Spleen (tissue), 11 donors: ENCODE measurements at regions not wholly inside any gene's neighbourhood (a gene's known extent, or its start where the extent isn't known, plus 50 kb on each side); places are given as distances from the start of the nearest gene placed in this dataset.
A peak's percentile ranks its signal among the peaks of the same experiment; 100 is the strongest.

Source experiments
- DNase-seq: peaks from one replicate; pipeline ENCODE4 v3.0.0-alpha.2; 2020
- H3K27ac ChIP-seq, 8 donors: fragments of 200-600 bp; sonication (generic) in 7 of 8; 1 replicate in 4 of 8; 2 replicates in 4 of 8; pipeline versions ENCODE4 v1.5.0 to v1.8.0; 2016 to 2021; ENCODE audit warnings: inconsistent platforms in 4 of 8, mild to moderate bottlenecking in 4 of 8, moderate library complexity in 1 of 8
- H3K27me3 ChIP-seq, 7 donors: fragments of 200-600 bp; sonication (generic) in 6 of 7; replicated peaks in 1 of 7; 1 replicate in 4 of 7; 2 replicates in 3 of 7; pipeline versions ENCODE4 v1.5.0 to v1.8.0; 2016 to 2021; ENCODE audit warnings: inconsistent platforms in 3 of 7, mild to moderate bottlenecking in 1 of 7
- H3K36me3 ChIP-seq, 6 donors: fragments of 200-600 bp; sonication (generic) in 5 of 6; 1 replicate in 4 of 6; 2 replicates in 2 of 6; pipeline versions ENCODE4 v1.5.0 to v1.8.0; 2016 to 2021; ENCODE audit warnings: inconsistent platforms in 2 of 6
- H3K4me1 ChIP-seq, 6 donors: fragments of 200-600 bp; sonication (generic) in 5 of 6; 1 replicate in 3 of 6; 2 replicates in 3 of 6; pipeline versions ENCODE4 v1.5.0 to v1.8.0; 2016 to 2021; ENCODE audit warnings: inconsistent platforms in 3 of 6
- H3K4me3 ChIP-seq, 8 donors: fragments of 200-600 bp; sonication (generic) in 7 of 8; 1 replicate in 4 of 8; 2 replicates in 4 of 8; pipeline versions ENCODE4 v1.5.0 to v1.8.0; 2016 to 2021; ENCODE audit warnings: inconsistent platforms in 4 of 8, mild to moderate bottlenecking in 4 of 8, moderate library complexity in 2 of 8
- H3K9me3 ChIP-seq, 8 donors: fragments of 200-600 bp; sonication (generic) in 7 of 8; 1 replicate in 4 of 8; 2 replicates in 4 of 8; pipeline versions ENCODE4 v1.5.0 to v1.8.0; 2016 to 2021; ENCODE audit warnings: inconsistent platforms in 4 of 8
- POLR2A ChIP-seq, 3 donors: fragments of 450-650 bp; IDR thresholded peaks; one replicate each; pipeline ENCODE4 v1.5.1; 2017; ENCODE audit warnings: antibody characterized with exemption in 3 of 3, mild to moderate bottlenecking in 1 of 3
- POLR2AphosphoS5 ChIP-seq, 3 donors: sonication (generic); formaldehyde crosslinking; IDR thresholded peaks; one replicate each; pipeline ENCODE4 v1.5.1; 2017; ENCODE audit warnings: antibody characterized with exemption in 3 of 3
- WGBS, 5 donors: extraction: QIAGEN DNeasy Blood & Tissue Kit in 3 of 5; methylation state at CpG; one replicate each; pipeline versions ENCODE4 v1.1.5 to v1.1.7; 2013 to 2018; 5-methylcytosine and 5-hydroxymethylcytosine counted together
- intact Hi-C: fragments of 100-400 bp; cut with DNase I; formaldehyde crosslinking; loops from one replicate; pipeline ENCODE4 v1.15.0; 2023; ENCODE audit warnings: low total_unique reads
- TF ChIP-seq, protein P1 (sequence below), 11 experiments: fragments of 200-600 bp in 7 of 11; fragments of 450-650 bp in 4 of 11; sonication (generic) in 4 of 11; IDR thresholded peaks in 8 of 11; conservative IDR thresholded peaks in 3 of 11; 1 replicate in 7 of 11; 2 replicates in 4 of 11; pipeline versions ENCODE4 v1.4.0 to v1.8.0; 2016 to 2021; ENCODE audit warnings: antibody characterized with exemption in 11 of 11, inconsistent platforms in 4 of 11, mild to moderate bottlenecking in 1 of 11
- donor health status: healthy with polysubstance abuse.
- donor health status: DM: no; HTN: no; CAD: no; lungs with moderate emphysema.
- donor health status: DM: no; HTN: no; CAD: no.
- donor health status: Bipolar disorder and iron deficiency.
- donor health status: healthy.
- donor health status: DM: no; HTN: no; CAD: no.
- donor health status: DM: yes; HTN: yes; CAD: no.

GRCh38 chr2:58767828-58768714 lies 526.9 kb upstream of the FANCL start:
- TF ChIP-seq POLR2A (IDR thresholded peaks at IDR 0.05) (no peak), POLR2AphosphoS5 (IDR thresholded peaks at IDR 0.05) (no peak)
- TF ChIP-seq, protein P1, sequence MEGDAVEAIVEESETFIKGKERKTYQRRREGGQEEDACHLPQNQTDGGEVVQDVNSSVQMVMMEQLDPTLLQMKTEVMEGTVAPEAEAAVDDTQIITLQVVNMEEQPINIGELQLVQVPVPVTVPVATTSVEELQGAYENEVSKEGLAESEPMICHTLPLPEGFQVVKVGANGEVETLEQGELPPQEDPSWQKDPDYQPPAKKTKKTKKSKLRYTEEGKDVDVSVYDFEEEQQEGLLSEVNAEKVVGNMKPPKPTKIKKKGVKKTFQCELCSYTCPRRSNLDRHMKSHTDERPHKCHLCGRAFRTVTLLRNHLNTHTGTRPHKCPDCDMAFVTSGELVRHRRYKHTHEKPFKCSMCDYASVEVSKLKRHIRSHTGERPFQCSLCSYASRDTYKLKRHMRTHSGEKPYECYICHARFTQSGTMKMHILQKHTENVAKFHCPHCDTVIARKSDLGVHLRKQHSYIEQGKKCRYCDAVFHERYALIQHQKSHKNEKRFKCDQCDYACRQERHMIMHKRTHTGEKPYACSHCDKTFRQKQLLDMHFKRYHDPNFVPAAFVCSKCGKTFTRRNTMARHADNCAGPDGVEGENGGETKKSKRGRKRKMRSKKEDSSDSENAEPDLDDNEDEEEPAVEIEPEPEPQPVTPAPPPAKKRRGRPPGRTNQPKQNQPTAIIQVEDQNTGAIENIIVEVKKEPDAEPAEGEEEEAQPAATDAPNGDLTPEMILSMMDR (IDR thresholded peaks at IDR 0.05 in 8 of 11, conservative IDR thresholded peaks at IDR 0.05 in 3 of 11), result no peak
- Histone ChIP-seq H3K9me3 (no peaks in the 10 kb centered on the region), H3K36me3 (no peaks in the 10 kb centered on the region), H3K27me3 (peaks cover 0 to 11% (median 0%) of the 10 kb centered on the region in 7 donors), H3K4me3 (no peak overlapping the region), H3K27ac (no peak overlapping the region), H3K4me1 (peaks cover 0 to 6% (median 0%) of the 10 kb centered on the region in 6 donors)
- WGBS, 5 donors, result 73 to 80% (median 79%) methylated on average over 10 of the region's 10 CpGs
- intact Hi-C loops, result no loop called here
- no peak for DNase-seq

DNA sequence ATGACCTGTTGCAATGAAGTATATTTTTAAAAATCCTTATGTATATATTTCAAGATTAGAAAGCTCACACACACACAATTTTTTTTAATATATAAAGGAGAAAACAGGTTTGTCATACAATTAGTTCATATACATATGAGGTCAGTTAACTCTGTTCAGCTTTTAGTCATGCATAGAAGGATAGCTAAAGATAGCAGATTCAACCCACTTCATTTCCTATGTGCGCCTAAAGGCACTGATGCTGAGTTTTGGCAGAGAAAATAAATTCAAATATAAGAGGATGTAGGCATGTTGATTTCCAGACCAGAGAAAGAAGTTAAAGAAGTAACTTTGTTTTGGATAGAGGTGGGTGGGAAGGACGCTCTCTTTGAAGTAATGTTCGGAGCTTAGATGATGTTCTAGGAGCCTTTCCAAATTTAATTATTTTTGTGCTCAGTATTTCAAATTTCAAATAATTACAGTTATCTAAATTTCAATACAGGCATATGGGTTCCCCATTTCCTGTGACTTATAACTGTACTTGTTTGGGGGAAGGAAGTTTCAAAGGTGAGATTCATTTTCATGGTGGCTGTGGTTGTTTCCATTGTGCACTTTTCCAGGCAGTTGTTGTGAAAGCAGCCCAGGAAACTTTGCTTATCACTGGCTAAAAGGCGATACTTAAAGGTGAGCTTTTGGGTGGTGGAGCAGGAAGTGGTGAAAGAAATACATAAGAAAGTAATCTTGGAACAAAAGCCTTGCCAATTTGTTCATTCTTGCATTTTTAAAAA lies 523.4 kb upstream of the FANCL start:
- no peaks in the 10 kb centered on the region for H3K27me3 ChIP-seq
- no peaks in the 10 kb centered on the region for H3K9me3 ChIP-seq
- no peak overlapping the region for H3K4me3 ChIP-seq
- H3K4me1 ChIP-seq, result peaks cover 0 to 6% (median 0%) of the 10 kb centered on the region in 6 donors
- TF ChIP-seq POLR2AphosphoS5 (IDR thresholded peaks at IDR 0.05), result no peak
- no peak overlapping the region for H3K27ac ChIP-seq
- DNase-seq, result no peak
- no peaks in the 10 kb centered on the region for H3K36me3 ChIP-seq
- intact Hi-C loops, result no loop called here
- 27 to 45% (median 30%) methylated on average over 4 of the region's 4 CpGs for WGBS, 5 donors

- Histone ChIP-seq H3K27me3 (no peaks in the 10 kb centered on the region), H3K36me3 (no peaks in the 10 kb centered on the region), H3K27ac (no peak overlapping the region), H3K4me3 (no peak overlapping the region), H3K9me3 (no peaks in the 10 kb centered on the region), H3K4me1 (peaks cover 0 to 6% (median 0%) of the 10 kb centered on the region in 6 donors)
- DNase-seq, result peak; percentile 59
- intact Hi-C loops, result no loop called here
- TF ChIP-seq, protein P1 (IDR thresholded peaks at IDR 0.05 in 8 of 11, conservative IDR thresholded peaks at IDR 0.05 in 3 of 11), result peak in 9 of 11 experiments; percentile 15 to 58 (median 42)
- no peak for TF ChIP-seq POLR2A (IDR thresholded peaks at IDR 0.05)
- 15 to 25% (median 18%) methylated on average over 5 of the region's 5 CpGs for WGBS, 5 donors
Measured at GRCh38 chr2:58762176-58762781, 521.2 kb upstream of the FANCL start.

- no peak for DNase-seq
- intact Hi-C loops, result no loop called here
Measured at GRCh38 chr2:58757971-58758370, 516.8 kb upstream of the FANCL start.

More at GRCh38 chr2:58757971-58758370, 516.8 kb upstream of the FANCL start:
- Histone ChIP-seq H3K36me3 (no peaks in the 10 kb centered on the region), H3K9me3 (no peaks in the 10 kb centered on the region), H3K27ac (no peak overlapping the region), H3K4me3 (no peak overlapping the region), H3K27me3 (no peaks in the 10 kb centered on the region), H3K4me1 (no peaks in the 10 kb centered on the region)
- 38 to 59% (median 43%) methylated on average over 6 of the region's 6 CpGs for WGBS, 5 donors
- no peak for TF ChIP-seq POLR2AphosphoS5 (IDR thresholded peaks at IDR 0.05)
- no peak for TF ChIP-seq POLR2A (IDR thresholded peaks at IDR 0.05)
- TF ChIP-seq, protein P1 (IDR thresholded peaks at IDR 0.05 in 8 of 11, conservative IDR thresholded peaks at IDR 0.05 in 3 of 11), result no peak
